ENCODE measurements at regions not wholly inside any gene's neighbourhood (a gene's known extent, or its start where the extent isn't known, plus 50 kb on each side); places are given as distances from the start of the nearest gene placed in this dataset.

DNA sequence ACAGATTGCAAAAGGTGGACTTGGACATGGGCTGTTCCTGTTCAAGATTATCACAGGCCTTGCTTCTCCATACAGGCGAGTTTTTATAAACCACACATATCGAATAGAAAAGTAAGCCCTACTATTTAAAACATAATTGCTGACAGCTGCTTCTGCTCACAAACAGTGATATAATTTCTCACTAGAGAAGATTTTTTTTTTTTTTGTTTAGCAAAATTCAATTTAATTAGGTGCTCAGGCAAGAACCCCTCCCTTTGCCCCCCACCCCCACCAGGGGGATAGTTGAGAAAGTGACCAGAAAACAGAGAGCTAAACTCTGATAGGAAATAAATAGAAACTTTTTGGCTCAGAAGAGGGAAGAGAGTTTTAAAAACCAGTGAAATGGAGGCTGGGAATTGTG, 132.8 kb upstream of the CRY1 start:
- no peak for DNase-seq

DNA sequence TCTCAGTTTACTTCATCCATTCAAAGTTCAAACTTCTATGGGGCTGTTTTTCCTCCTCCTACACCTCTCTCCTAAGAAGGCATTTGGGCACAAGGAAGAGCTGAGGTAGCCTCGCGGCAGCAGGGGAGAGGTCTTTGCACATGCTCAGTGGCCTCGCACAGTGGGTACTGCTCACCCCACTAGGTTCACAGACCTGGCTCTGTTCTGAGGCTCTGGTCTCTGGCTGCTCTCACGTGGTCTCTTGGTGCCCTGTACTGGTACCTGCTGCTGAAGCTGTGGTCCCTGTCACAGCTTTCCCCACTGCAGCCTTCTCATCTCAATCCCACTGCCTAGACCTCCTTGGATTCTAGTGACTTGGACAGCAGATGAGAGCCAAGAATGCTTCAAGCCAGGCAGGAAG, 134.7 kb upstream of the CRY1 start:
- no peak for DNase-seq

DNA sequence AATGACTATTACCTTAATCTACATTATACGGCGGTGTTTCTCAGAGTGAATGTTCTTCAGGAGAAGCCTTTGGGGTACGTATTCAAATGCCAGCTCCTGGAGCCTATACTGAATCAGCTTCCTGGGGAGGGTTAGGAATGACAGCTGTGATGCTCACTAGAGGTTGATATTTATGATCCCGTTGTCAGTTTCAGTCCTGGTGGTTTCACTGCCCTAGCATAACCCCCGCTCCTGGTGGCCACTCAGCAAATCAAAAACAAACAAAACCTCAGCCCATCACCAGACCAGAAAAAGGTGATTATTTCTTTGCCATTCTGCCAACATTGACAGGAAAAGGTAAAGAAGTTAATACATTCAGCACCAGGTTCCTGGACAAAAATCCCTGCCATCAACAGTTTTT, 136.5 kb upstream of the CRY1 start:
- no peak for DNase-seq

- DNase-seq = no peak
These were observed 138.0 kb upstream of the CRY1 start for GRCh38 chr12:107231303-107231702.

DNA sequence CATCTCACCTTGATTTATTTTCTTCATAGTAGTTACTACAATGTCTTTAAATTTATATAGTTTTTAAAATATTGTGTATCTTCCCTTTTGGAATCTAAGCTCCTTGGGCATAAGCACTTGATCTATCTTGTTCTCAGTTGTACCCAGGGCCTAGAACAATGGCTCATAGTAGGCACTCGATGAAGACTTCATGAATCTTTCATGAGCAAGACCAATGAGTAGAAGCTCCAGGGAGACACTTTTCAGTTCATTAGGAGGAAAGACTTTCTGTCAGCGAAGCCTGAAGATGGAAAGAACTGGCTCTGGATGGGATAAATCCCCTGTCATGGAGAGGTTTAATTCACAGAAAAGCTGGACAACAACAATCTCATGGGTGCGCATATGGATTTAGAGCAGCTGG, 140.2 kb upstream of the CRY1 start:
- DNase-seq = no peak

- no peak for DNase-seq
These were observed 142.3 kb upstream of the CRY1 start for GRCh38 chr12:107235600-107235999.

DNA sequence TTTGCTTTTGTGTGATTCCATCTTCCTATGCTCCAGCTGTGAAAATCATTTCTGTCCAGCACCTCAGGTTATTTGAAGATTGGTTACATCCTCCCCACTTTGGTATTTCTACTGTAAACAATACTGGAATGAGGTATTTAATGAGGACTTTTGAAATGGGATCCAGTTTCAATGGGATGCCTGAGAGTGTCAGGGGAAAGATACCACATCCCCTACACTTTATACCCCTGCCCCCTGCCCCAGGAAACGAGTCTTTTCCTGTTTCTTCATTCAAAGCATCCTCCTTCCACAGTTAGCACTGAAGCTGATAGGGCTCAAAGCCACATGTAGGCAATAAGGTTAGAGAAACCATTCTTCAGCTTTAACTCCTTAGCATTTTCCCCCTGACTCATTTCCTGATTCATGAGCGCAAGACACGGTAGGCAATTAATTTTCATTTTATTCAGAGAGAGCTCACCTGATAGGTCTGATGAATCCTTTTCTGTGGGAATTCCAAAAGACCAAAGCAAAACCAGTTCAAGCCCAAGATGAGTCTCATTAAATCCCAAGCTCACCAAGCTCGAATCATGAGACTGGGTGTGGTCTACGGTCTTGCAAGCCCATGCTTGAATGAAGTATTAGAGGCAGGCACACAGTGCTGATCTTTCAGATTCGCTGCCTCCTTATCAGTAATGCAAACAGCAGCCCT, 143.6 kb upstream of the CRY1 start:
- DNase-seq = no peak

GRCh38 chr12:107238296-107238695, 144.9 kb upstream of the CRY1 start:
- DNase-seq = no peak

GRCh38 chr12:107241411-107241810, 148.1 kb upstream of the CRY1 start:
- DNase-seq = no peak

DNA sequence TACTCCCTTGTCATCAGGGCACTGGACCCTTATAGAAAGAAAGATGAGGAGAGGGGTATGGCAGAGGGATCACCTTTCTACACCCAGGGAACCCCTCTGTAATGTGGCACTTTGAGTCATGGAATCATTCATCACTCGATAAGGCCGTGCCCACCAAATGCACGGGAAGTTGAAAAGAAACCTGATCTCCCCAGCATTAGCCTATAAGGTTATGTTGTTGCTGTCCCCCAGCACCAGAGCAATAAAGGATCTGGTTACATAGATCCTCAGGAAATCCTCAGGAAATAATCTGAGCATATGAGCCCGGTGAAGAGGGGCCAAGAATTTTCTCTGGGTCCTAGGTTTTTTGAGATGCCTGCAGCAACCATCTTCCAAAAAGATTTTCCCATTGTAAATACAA, 148.8 kb upstream of the CRY1 start:
- DNase-seq = no peak

- no peak for DNase-seq
These were observed 150.0 kb upstream of the CRY1 start for GRCh38 chr12:107243341-107243740.

- no peak for DNase-seq
These were observed 151.2 kb upstream of the CRY1 start for GRCh38 chr12:107244584-107244983.

DNA sequence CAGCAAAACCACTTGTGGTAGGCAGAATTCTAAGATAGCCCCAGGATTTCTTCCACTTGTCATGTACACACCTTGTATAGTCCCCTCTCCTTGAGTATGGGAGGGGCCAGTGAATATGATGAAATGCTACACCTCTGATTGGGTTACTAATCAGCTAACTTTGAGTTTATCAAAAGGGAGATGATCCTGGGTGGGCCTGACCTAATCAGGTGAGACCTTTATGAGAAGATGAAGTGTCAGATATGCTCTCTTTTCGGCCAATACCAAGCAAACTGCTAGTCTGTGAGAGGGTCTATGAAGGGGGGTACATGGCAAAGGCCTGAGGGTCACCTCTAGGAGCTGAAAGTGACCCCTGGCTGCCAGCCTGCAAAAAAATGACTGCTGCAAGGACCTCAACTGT, 154.3 kb upstream of the CRY1 start:
- no peak for DNase-seq

DNA sequence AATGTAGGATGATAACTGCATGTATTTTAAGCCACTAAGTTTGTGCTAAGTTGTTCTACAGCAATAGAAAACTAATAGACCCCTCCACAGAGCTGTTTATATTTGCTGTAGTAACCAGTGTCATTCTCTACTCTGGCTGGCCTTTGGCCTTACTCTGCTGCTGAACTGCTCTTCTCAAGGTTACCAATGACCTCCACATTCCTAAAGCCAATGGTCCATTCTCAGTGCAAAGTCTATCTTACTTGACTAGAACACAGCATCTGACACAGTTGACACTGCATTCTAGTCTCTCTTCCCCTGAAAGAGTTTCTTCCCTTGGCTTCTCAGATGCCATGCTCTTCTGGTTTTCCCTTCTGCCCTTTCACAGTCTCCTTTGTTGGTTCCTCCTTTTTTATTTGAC, 154.8 kb upstream of the CRY1 start:
- no peak for DNase-seq

GRCh38 chr12:107251288-107251687, 157.9 kb upstream of the CRY1 start:
- no peak for DNase-seq

- no peak for DNase-seq
These were observed 160.0 kb upstream of the CRY1 start for GRCh38 chr12:107253361-107253760.

- no peak for DNase-seq
These were observed 161.0 kb upstream of the CRY1 start for GRCh38 chr12:107254258-107254856.

GRCh38 chr12:107258780-107259179, 165.4 kb upstream of the CRY1 start:
- DNase-seq = no peak

DNA sequence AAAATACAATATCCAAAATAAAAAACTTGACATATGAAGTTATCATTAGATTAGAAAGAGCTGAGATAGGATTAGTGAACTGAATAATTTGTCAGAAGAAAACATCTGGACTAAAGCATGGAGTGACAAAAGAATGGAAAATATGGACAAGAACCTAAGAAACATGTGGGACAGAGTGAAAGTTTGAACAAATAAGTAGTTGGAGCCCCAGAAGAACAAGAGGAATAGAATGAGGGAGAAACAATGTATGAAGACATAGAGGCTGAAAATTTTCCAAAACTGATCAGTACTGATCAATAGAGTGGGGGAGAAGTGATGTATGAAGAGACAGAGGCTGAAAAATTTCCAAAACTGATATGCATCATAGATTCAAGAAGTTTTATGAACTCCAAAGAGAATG, 170.6 kb upstream of the CRY1 start:
- no peak for DNase-seq

- no peak for DNase-seq
These were observed 171.3 kb upstream of the CRY1 start for GRCh38 chr12:107264667-107265066.

DNA sequence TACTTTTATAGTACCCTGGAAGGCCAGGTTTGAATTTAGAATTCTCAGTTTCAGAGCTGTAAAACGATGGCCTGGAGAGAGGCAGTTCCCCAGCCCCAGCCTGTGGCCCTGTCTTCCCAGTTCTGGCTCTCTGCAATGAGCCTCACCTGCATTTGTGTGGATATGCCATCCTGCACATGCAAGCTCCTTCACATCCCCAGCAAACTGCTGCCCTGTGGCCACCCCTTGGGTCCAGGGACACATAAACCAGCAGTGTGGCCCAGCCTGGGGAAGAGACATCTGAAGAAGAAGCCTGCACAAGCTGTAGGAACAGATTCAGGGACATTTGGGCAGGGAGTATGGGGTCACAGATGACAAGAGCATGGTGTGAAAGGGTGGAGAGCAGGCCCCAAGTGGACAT, 174.3 kb upstream of the CRY1 start:
- DNase-seq = no peak

- no peak for DNase-seq
These were observed 178.2 kb upstream of the CRY1 start for GRCh38 chr12:107271523-107271922.

GRCh38 chr12:107275530-107275929, 182.2 kb upstream of the CRY1 start:
- no peak for DNase-seq

GRCh38 chr12:107277855-107278254, 184.5 kb upstream of the CRY1 start:
- DNase-seq = no peak

DNA sequence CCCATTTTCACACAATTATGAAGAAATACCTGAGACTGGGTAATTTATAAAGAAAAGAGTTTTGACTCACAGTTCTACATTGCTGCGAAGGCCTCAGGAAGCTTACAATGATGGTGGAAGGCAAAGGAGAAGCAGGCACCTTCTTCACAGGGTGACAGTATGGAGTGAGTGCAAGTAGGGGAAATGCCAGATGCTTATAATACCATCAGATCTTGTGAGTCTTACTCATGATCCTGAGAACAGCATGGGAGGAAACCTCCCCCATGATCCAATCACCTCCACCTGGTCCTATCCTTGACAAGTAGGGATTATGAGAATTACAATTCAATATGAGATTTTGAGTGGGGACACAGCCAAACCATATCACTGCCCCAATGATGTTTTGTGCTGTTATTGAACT, 189.3 kb upstream of the CRY1 start:
- DNase-seq = no peak
